GM19035 (cell line): ENCODE measurements at regions not wholly inside any gene's neighbourhood (a gene's known extent, or its start where the extent isn't known, plus 50 kb on each side); places are given as distances from the start of the nearest gene placed in this dataset.
A peak's percentile ranks its signal among the peaks of the same experiment; 100 is the strongest.
"Not testable (repeated sequence)": the region's sequence is repeated elsewhere in the genome, so short reads cannot be mapped to it uniquely, and the experiment has no call there.

Source experiments
- ATAC-seq: cut with Tn5 transposase; IDR thresholded peaks from one replicate; pipeline ENCODE4 v1.9.1; 2021; ENCODE audit not compliant: unreplicated experiment

GRCh38 chr15:95662638-95663037 is 667.9 kb upstream of the NR2F2 start:
- no peak for ATAC-seq

DNA sequence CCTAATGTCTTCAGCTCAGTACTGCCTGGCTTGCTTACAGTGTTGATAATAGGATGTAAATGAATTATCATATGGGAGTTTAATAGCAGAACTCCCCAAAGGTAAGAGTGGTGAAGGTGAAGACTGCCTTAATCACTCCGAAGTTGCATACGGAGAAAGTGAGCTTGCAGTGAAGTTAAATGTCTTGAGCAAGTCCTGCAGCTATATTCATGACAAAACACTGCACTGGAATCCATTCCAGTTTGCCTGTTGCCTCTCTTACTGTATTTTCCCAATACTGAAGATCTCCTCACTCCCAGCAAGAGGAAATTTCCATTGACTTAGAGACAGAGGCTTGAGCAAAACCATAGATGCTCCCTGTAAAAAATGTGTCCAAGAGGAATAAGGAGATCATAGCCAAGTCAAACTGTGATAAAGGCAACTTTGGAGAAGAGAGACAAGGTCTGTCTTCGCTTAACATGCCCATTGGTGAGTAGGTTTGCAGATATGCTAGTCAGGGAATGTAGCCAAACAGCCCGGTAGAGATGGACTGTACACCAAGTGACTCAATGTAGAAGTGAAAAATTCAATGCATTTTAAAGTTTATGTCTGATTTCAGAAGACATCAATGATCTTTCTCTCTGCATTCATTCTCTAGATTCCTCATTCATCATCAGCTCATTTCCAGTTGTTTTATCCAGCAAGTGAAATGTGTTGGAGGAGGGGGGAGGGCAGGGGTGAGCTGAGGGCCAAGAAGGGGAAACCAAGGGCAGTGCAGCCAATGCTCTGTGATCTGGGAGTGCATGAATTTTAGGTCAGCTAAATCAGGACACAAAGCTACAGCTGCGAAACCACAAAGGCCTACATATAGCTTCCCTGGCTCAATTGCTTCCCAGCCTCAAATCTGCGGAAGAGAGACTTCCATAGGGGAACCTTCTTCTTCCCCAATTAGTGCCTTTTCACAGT is 667.1 kb upstream of the NR2F2 start:
- no peak for ATAC-seq

- no peak for ATAC-seq
Measured at GRCh38 chr15:95664450-95664849, 666.0 kb upstream of the NR2F2 start.

DNA sequence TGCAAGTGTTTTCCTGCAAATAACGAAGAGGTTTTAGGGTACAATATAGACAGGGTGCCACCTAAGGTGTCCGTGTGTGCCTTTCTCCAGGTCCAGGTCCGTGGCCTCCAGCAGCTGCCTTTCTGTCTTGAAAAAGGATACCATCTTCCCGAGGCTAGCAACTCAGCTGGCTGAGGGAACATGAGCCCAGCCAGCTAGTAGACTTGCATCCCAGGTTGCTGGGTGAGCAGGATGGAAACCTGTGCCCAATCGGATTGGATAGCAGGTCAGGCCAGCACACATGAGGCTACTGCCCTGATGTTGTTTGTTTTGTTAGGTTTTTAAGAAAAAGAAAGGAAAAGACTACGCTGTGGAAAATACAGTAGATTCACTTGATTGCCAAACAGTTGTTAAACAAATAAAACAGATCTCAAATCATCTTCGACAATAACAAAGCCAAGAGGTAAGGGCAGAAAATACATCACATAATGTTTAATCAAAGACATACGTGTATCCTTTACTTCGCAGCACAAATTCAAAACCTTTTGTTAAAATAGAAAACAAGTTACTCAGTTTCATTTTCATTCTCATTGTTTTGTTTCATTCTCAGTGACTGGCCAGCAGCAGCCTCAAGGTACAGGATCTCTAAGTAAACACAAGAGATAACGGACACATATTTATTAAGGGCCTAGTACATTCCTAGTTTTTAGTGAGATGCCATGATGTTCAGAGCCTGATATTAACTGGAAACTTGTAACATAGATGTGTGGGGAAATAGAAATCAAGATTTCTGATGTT is 661.2 kb upstream of the NR2F2 start:
- peak; percentile 61 for ATAC-seq

GRCh38 chr15:95674031-95674430 is 656.5 kb upstream of the NR2F2 start:
- ATAC-seq = no peak

DNA sequence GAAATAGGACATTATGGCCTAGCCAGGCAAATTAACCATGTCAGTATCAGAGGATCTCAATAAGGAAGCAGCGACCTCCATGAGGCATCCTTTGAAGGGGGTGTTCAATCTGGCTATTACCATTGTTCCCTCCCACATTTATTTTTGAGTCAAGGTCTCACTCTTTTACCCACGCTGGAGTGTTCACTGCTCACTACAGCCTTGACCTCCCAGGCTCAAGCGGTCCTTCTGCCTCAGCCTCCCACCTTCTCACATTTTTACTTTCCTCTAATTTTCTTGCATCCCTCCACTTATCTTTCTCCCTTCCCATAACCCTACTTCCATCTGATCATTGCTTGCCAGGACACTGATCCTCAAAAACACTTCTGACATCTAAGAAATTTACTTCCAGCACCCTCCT is 654.0 kb upstream of the NR2F2 start:
- no peak for ATAC-seq

- ATAC-seq = no peak
Measured at GRCh38 chr15:95679847-95680582, 650.5 kb upstream of the NR2F2 start.

DNA sequence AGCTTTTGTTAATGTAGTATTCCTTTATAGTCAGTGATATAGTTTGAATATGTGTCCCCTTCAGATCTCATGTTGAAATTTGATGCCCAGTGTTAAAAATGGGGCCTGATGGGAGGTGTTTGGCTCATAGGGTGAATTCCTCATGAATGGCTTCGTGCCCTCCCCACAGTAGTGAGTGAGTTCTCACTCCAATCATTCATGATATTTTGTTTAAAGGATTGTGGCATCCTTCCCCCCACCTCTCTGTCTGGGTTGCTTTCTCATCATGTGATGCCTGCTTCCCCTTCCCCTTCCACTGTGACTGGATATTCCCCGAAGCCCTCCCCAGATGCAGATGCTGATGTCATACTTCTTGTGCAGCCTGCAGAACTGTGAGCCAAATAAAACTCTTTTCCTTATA is 649.8 kb upstream of the NR2F2 start:
- ATAC-seq = no peak

DNA sequence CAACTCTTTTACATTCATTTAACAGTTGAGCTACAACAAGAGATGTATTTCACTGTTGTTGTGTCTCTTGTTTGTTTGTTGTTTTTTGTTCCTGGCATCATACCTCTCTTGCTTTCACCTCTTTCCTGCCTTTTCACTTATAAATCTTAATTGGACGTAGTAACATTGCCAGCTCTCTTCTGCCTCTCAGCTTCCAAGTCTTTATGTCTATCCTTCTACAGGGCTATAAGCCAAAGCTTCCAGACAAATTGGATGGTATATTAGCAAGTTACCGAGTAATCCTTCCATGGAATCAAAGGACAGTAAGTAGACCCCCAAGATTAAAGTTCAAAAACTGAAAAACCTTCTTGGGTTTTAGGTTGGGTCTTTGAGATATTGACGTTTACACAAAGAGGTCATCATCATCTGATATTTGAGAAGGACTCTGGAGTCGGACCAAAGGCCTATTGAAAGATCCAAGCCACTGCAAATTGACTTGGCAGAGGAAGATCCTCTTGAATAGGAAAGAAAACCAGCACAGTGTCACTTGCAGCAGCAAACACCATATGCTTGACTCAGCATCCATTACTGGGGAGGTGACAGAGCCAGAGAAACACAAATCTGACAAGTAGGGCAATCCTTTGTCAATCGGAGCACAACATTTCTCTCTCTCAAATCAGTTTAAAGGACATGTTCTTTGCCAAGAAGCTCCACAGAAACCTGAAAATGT is 648.5 kb upstream of the NR2F2 start:
- no peak for ATAC-seq

DNA sequence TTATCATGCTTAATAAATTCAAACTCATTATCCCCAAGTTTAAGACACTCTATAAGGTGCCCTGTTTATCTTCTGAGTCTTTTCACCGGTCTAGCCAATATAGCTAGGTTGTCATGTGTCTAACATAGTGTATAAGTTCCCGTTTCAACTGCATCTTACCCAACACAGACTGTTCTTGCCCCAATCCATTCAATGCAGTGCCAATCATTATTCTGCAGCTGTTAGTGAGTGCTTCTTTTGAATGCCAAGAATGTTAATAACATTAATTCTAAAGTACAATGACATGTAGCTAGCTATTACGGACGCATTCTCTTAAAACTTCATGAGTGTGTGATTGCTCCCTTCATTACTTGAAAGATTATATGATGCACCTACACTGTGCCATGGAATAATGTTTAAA is 646.4 kb upstream of the NR2F2 start:
- ATAC-seq = no peak

DNA sequence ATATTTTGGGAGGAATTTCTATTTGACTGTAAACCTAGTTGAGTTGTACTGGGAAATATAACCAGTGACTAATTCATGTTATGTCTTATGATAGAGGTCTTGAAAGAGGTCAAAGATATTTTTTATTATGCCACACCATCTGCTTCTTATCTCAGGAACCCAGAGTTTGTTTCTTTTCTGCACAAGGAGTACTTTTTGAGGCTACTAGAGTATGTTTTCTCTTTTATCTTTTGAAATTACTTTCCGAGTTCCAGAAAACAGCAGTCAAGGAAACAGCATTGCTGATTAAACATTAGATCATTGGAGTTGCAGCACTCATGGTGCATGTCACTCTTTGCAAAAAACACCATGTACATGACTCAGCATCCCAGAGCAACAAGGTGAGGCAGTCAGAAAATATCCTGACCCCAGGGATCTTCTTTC is 645.8 kb upstream of the NR2F2 start:
- no peak for ATAC-seq

DNA sequence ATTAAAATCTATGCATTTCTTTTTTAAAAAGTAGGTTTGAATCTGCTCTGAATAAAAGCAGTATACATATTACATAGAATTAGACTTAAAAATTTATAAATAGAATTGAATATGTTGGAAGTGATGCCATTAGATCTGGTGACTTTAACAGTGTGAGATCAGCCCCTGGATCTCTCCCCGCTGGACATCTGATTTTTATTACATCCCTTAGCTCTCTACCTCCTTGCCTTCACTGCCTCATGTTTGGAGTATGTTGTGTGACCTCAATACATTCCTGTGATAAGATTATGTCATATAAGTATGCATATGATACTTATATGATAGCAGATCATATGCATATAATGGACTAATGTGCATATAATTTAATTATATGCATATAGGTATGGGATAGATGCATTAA is 643.4 kb upstream of the NR2F2 start:
- no peak for ATAC-seq

GRCh38 chr15:95687686-95688085 is 642.8 kb upstream of the NR2F2 start:
- ATAC-seq = no peak

- peak; percentile 67 for ATAC-seq
Measured at GRCh38 chr15:95690631-95691340, 639.7 kb upstream of the NR2F2 start.

- ATAC-seq = no peak
Measured at GRCh38 chr15:95693917-95694316, 636.6 kb upstream of the NR2F2 start.

DNA sequence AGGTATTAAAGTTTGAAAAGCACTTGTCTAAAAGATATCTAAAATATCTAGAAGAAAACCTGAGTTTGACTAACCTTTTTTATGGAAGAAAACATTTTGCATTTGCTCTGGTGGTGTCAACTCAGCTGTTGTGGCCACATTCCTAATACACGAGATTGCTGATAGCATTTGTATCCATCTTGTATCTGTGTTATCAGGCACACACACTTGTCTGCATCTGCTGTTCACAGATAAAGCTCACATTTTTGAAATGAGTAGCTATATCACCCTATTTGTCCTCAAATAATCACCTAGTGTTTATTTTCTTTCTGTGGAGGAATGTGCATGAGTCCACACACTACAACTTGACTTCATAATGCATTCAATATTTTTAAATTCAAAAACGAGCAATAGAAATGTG is 632.3 kb upstream of the NR2F2 start:
- no peak for ATAC-seq

GRCh38 chr15:95698951-95699350 is 631.5 kb upstream of the NR2F2 start:
- no peak for ATAC-seq

DNA sequence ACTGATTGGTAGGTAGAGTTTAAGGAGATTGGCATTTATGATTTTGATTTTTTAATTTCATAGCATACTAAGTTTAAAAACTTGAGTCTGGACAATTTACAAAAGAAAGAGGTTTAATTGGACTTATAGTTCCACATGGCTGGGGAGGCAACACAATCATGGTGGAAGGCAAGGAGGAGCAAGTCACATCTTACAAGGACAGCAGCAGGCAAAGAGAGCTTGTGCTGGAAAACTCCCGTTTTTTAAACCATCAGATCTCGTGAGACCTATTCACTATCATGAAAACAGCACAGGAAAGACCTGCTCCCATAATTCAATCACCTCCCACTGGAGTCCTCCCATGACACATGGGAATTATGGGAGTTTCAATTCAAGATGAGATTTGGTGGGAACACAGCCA is 630.9 kb upstream of the NR2F2 start:
- no peak for ATAC-seq

DNA sequence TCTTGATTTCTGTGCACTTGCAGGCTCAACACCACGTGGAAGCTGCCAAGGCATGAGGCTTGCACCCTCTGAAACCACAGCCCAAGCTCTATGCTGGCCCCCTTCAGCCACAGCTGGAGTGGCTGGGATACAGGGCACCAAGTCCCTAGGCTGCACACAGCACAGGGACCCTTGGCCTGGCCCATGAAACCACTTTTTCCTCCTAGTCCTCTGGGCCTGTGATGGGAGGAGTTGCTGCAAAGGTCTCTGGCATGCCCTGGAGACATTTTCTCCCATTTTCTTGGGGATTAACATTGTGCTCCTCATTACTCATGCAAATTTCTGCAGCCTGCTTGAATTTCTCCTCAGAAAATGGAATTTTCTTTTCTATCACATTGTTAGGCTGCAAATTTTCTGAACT is 629.8 kb upstream of the NR2F2 start:
- ATAC-seq = not testable (repeated sequence)

DNA sequence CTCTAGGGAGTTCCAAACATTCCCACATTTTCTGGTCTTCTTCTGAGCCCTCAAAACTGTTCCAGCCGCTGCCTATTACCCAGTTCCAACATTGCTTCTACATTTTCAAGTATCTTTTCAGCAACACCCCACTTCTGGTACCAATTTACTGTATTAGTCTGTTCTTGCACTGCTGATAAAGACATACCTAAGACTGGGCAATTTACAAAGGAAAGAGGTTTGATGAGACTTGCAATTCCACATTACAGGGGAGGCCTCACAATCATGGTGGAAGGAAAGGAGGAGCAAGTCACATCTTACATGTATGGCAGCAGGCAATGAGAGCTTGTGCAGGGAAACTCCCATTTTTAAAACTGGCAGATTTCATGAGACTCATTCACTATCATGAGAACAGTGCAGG is 629.1 kb upstream of the NR2F2 start:
- ATAC-seq = no peak
